ENCODE measurements at regions not wholly inside any gene's neighbourhood (a gene's known extent, or its start where the extent isn't known, plus 50 kb on each side); places are given as distances from the start of the nearest gene placed in this dataset.

GRCh38 chr4:14924812-14925344 lies 77.4 kb upstream of the CPEB2 start:
- peaks cover 4% of the 10 kb centered on the region in 2 donors for H3K4me1 Mint-ChIP-seq
- no peaks in the 10 kb centered on the region for H3K9me3 ChIP-seq (ENCODE audit: control insufficient read depth, insufficient read depth, low read length)
- WGBS (ENCODE audit: insufficient coverage): 78% methylated on average over 3 of the region's 3 CpGs
- no peak for TF ChIP-seq CTCF (IDR thresholded peaks at IDR 0.05)
- H3K27ac Mint-ChIP-seq: no peak overlapping the region
- peak in 1 of 2 donors; percentile 16 for DNase-seq
- H3K27me3 ChIP-seq (ENCODE audit: control insufficient read depth, insufficient read depth, low read length): no peaks in the 10 kb centered on the region
- H3K4me1 ChIP-seq (ENCODE audit: control insufficient read depth, insufficient read depth, low read length): no peaks in the 10 kb centered on the region
- H3K4me3 Mint-ChIP-seq: no peak overlapping the region
- no peaks in the 10 kb centered on the region for H3K36me3 Mint-ChIP-seq
- H3K4me3 ChIP-seq (ENCODE audit: low read length): no peak overlapping the region
- intact Hi-C loops (cut with micrococcal nuclease): loop anchor here (2.0 kb wide), 1 partner anchor 80 kb away; no protein-coding TSS in a partner anchor
- no peak overlapping the region for H3K27ac ChIP-seq (ENCODE audit: low read length)
- no peaks in the 10 kb centered on the region for H3K36me3 ChIP-seq (ENCODE audit: control insufficient read depth, insufficient read depth, low read length)
- H3K9me3 Mint-ChIP-seq: no peaks in the 10 kb centered on the region
- H3K27me3 Mint-ChIP-seq (ENCODE audit: low read depth in 2 of 2): no peaks in the 10 kb centered on the region
- ATAC-seq: peak; percentile 16 to 52 (median 38)

DNA sequence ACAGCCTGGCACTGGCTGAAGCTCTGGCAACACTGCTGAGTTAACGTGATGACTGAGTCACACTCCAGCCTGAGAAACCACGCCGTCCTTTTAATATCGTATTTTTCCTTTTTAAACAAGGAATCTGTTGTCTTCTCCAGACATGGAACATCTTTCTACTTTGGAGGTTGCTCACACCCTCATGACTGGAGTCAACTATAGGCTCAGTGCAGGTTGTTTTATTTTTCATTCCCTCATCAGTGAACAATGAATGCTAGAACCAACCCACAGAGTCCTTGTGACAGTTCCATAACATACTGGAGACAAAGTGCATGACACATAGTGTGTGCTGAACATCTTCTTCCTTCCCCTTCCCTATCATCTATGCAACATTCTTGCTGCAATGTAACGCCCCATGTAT lies 76.8 kb upstream of the CPEB2 start:
- H3K36me3 ChIP-seq (ENCODE audit: control insufficient read depth, insufficient read depth, low read length): no peaks in the 10 kb centered on the region
- Mint-ChIP-seq H3K9me3 (no peaks in the 10 kb centered on the region), H3K4me3 (no peak overlapping the region), H3K27me3 (ENCODE audit: low read depth in 2 of 2) (no peaks in the 10 kb centered on the region), H3K27ac (no peak overlapping the region), H3K36me3 (no peaks in the 10 kb centered on the region), H3K4me1 (peaks cover 0 to 4% of the 10 kb centered on the region in 2 donors)
- ATAC-seq: no peak
- intact Hi-C loops (cut with micrococcal nuclease): loop anchor here (2.0 kb wide), 1 partner anchor 79 kb away; no protein-coding TSS in a partner anchor
- no peak for TF ChIP-seq CTCF (IDR thresholded peaks at IDR 0.05)
- H3K4me1 ChIP-seq (ENCODE audit: control insufficient read depth, insufficient read depth, low read length): no peaks in the 10 kb centered on the region
- no peak overlapping the region for H3K4me3 ChIP-seq (ENCODE audit: low read length)
- 71% methylated on average over 5 of the region's 5 CpGs for WGBS (ENCODE audit: insufficient coverage)
- H3K27me3 ChIP-seq (ENCODE audit: control insufficient read depth, insufficient read depth, low read length): no peaks in the 10 kb centered on the region
- no peaks in the 10 kb centered on the region for H3K9me3 ChIP-seq (ENCODE audit: control insufficient read depth, insufficient read depth, low read length)
- H3K27ac ChIP-seq (ENCODE audit: low read length): no peak overlapping the region
- no peak for DNase-seq

DNA sequence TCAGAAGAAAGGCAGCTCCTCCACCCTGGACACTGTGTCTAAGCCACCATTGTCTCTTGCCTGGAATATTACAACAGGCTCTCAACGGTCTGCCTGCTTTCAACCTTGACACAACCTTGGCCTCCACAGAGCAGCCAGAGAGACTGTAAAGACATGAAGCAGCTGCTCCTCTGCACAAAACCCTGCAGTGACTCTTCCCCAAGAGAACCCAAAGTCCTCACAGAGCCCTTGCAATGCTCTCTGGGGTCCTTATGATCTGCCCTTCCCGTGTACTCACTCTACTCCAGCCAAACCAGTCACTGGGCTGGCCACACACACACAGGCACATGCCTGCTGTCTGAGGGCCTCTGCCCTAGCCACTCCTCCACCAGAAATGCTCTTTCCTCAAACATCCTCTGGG lies 75.9 kb upstream of the CPEB2 start:
- DNase-seq (no peak), ATAC-seq (peak in 2 of 3 donors; percentile 33 to 34)
- Histone ChIP-seq H3K36me3 (ENCODE audit: control insufficient read depth, insufficient read depth, low read length) (no peaks in the 10 kb centered on the region), H3K27me3 (ENCODE audit: control insufficient read depth, insufficient read depth, low read length) (no peaks in the 10 kb centered on the region), H3K27ac (ENCODE audit: low read length) (no peak overlapping the region), H3K4me1 (ENCODE audit: control insufficient read depth, insufficient read depth, low read length) (no peaks in the 10 kb centered on the region), H3K9me3 (ENCODE audit: control insufficient read depth, insufficient read depth, low read length) (no peaks in the 10 kb centered on the region), H3K4me3 (ENCODE audit: low read length) (no peak overlapping the region)
- Mint-ChIP-seq H3K9me3 (no peaks in the 10 kb centered on the region), H3K27me3 (ENCODE audit: low read depth in 2 of 2) (peaks cover 0 to 4% of the 10 kb centered on the region in 2 donors), H3K4me1 (peaks cover 0 to 4% of the 10 kb centered on the region in 2 donors), H3K27ac (peak overlapping the region; percentile 7 to 17), H3K36me3 (no peaks in the 10 kb centered on the region), H3K4me3 (no peak overlapping the region)
- intact Hi-C loops (cut with micrococcal nuclease): no loop called here
- no peak for TF ChIP-seq CTCF (IDR thresholded peaks at IDR 0.05)
- 85% methylated on average over 2 of the region's 2 CpGs for WGBS (ENCODE audit: insufficient coverage)

- no peaks in the 10 kb centered on the region for H3K36me3 Mint-ChIP-seq
- H3K27ac Mint-ChIP-seq: no peak overlapping the region
- no peak overlapping the region for H3K27ac ChIP-seq (ENCODE audit: low read length)
- H3K4me3 ChIP-seq (ENCODE audit: low read length): no peak overlapping the region
- ATAC-seq (no peak), DNase-seq (no peak)
- H3K9me3 ChIP-seq (ENCODE audit: control insufficient read depth, insufficient read depth, low read length): no peaks in the 10 kb centered on the region
- no peak overlapping the region for H3K4me3 Mint-ChIP-seq
- intact Hi-C loops (cut with micrococcal nuclease): no loop called here
- 89% methylated on average over 1 of the region's 1 CpG for WGBS (ENCODE audit: insufficient coverage)
- H3K4me1 Mint-ChIP-seq: peaks cover 0 to 4% of the 10 kb centered on the region in 2 donors
- no peaks in the 10 kb centered on the region for H3K36me3 ChIP-seq (ENCODE audit: control insufficient read depth, insufficient read depth, low read length)
- no peaks in the 10 kb centered on the region for H3K9me3 Mint-ChIP-seq
- no peaks in the 10 kb centered on the region for H3K27me3 ChIP-seq (ENCODE audit: control insufficient read depth, insufficient read depth, low read length)
- TF ChIP-seq CTCF (IDR thresholded peaks at IDR 0.05): no peak
- peaks cover 0 to 12% of the 10 kb centered on the region in 2 donors for H3K27me3 Mint-ChIP-seq (ENCODE audit: low read depth in 2 of 2)
- no peaks in the 10 kb centered on the region for H3K4me1 ChIP-seq (ENCODE audit: control insufficient read depth, insufficient read depth, low read length)
Measured at GRCh38 chr4:14928035-14928434, 74.2 kb upstream of the CPEB2 start.

All from natural killer cell (primary cell).